ENCODE measurements at regions not wholly inside any gene's neighbourhood (a gene's known extent, or its start where the extent isn't known, plus 50 kb on each side); places are given as distances from the start of the nearest gene placed in this dataset.
"Not testable (repeated sequence)": the region's sequence is repeated elsewhere in the genome, so short reads cannot be mapped to it uniquely, and the experiment has no call there.

- not testable (repeated sequence) for H3K4me1 Mint-ChIP-seq; H3K27me3 Mint-ChIP-seq; ATAC-seq (ENCODE audit: low read depth in 2 of 2); DNase-seq; H3K4me3 ChIP-seq (ENCODE audit: low read depth, low read length); H3K27me3 ChIP-seq (ENCODE audit: control insufficient read depth, insufficient read depth, low read length); H3K27ac Mint-ChIP-seq; H3K4me1 ChIP-seq (ENCODE audit: control insufficient read depth, insufficient read depth, low read length, poor library complexity, severe bottlenecking); H3K36me3 Mint-ChIP-seq; H3K4me3 Mint-ChIP-seq; H3K9me3 Mint-ChIP-seq; H3K36me3 ChIP-seq (ENCODE audit: control insufficient read depth, insufficient read depth, low read length); H3K9me3 ChIP-seq (ENCODE audit: control insufficient read depth in 2 of 2, low read length in 2 of 2); H3K27ac ChIP-seq (ENCODE audit: insufficient read depth, low read length, poor library complexity, severe bottlenecking)
Measured at GRCh38 chr16:31975826-31976419, 102.3 kb downstream of the ZNF267 start.

GRCh38 chr16:31978463-31978862 lies 104.9 kb downstream of the ZNF267 start:
- peak overlapping the region in 1 of 4 donors; percentile 60 for H3K4me3 Mint-ChIP-seq
- DNase-seq; H3K36me3 Mint-ChIP-seq; H3K9me3 ChIP-seq (ENCODE audit: control insufficient read depth in 2 of 2, low read length in 2 of 2); ATAC-seq (ENCODE audit: low read depth in 2 of 2); H3K36me3 ChIP-seq (ENCODE audit: control insufficient read depth, insufficient read depth, low read length); H3K4me1 ChIP-seq (ENCODE audit: control insufficient read depth, insufficient read depth, low read length, poor library complexity, severe bottlenecking); H3K27ac ChIP-seq (ENCODE audit: insufficient read depth, low read length, poor library complexity, severe bottlenecking); H3K9me3 Mint-ChIP-seq; H3K27me3 Mint-ChIP-seq; H3K27ac Mint-ChIP-seq; H3K4me1 Mint-ChIP-seq; H3K4me3 ChIP-seq (ENCODE audit: low read depth, low read length); H3K27me3 ChIP-seq (ENCODE audit: control insufficient read depth, insufficient read depth, low read length): not testable (repeated sequence)

GRCh38 chr16:31981739-31982138 lies 108.1 kb downstream of the ZNF267 start:
- H3K36me3 Mint-ChIP-seq; ATAC-seq (ENCODE audit: low read depth in 2 of 2); H3K9me3 Mint-ChIP-seq; H3K4me1 Mint-ChIP-seq; H3K4me1 ChIP-seq (ENCODE audit: control insufficient read depth, insufficient read depth, low read length, poor library complexity, severe bottlenecking); DNase-seq; H3K27ac Mint-ChIP-seq; H3K4me3 ChIP-seq (ENCODE audit: low read depth, low read length); H3K27me3 ChIP-seq (ENCODE audit: control insufficient read depth, insufficient read depth, low read length); H3K9me3 ChIP-seq (ENCODE audit: control insufficient read depth in 2 of 2, low read length in 2 of 2); H3K4me3 Mint-ChIP-seq; H3K27ac ChIP-seq (ENCODE audit: insufficient read depth, low read length, poor library complexity, severe bottlenecking); H3K27me3 Mint-ChIP-seq; H3K36me3 ChIP-seq (ENCODE audit: control insufficient read depth, insufficient read depth, low read length): not testable (repeated sequence)

- not testable (repeated sequence) for H3K36me3 ChIP-seq (ENCODE audit: control insufficient read depth, insufficient read depth, low read length); H3K4me3 ChIP-seq (ENCODE audit: low read depth, low read length); ATAC-seq (ENCODE audit: low read depth in 2 of 2); H3K27ac ChIP-seq (ENCODE audit: insufficient read depth, low read length, poor library complexity, severe bottlenecking); H3K27ac Mint-ChIP-seq; H3K27me3 Mint-ChIP-seq; H3K27me3 ChIP-seq (ENCODE audit: control insufficient read depth, insufficient read depth, low read length); DNase-seq; H3K4me3 Mint-ChIP-seq; H3K4me1 Mint-ChIP-seq; H3K9me3 Mint-ChIP-seq; H3K9me3 ChIP-seq (ENCODE audit: control insufficient read depth in 2 of 2, low read length in 2 of 2); H3K36me3 Mint-ChIP-seq; H3K4me1 ChIP-seq (ENCODE audit: control insufficient read depth, insufficient read depth, low read length, poor library complexity, severe bottlenecking)
Measured at GRCh38 chr16:31982986-31983385, 109.4 kb downstream of the ZNF267 start.

- not testable (repeated sequence) for H3K9me3 Mint-ChIP-seq; H3K9me3 ChIP-seq (ENCODE audit: control insufficient read depth in 2 of 2, low read length in 2 of 2); H3K27ac Mint-ChIP-seq; H3K4me3 Mint-ChIP-seq; H3K27me3 ChIP-seq (ENCODE audit: control insufficient read depth, insufficient read depth, low read length); DNase-seq; H3K4me1 Mint-ChIP-seq; H3K4me3 ChIP-seq (ENCODE audit: low read depth, low read length); H3K4me1 ChIP-seq (ENCODE audit: control insufficient read depth, insufficient read depth, low read length, poor library complexity, severe bottlenecking); H3K36me3 Mint-ChIP-seq; ATAC-seq (ENCODE audit: low read depth in 2 of 2); H3K27ac ChIP-seq (ENCODE audit: insufficient read depth, low read length, poor library complexity, severe bottlenecking); H3K36me3 ChIP-seq (ENCODE audit: control insufficient read depth, insufficient read depth, low read length); H3K27me3 Mint-ChIP-seq
Measured at GRCh38 chr16:31983666-31984065, 110.1 kb downstream of the ZNF267 start.

GRCh38 chr16:31986895-31987294 lies 113.3 kb downstream of the ZNF267 start:
- H3K27me3 ChIP-seq (ENCODE audit: control insufficient read depth, insufficient read depth, low read length); H3K4me3 Mint-ChIP-seq; H3K9me3 Mint-ChIP-seq; H3K4me1 Mint-ChIP-seq; ATAC-seq (ENCODE audit: low read depth in 2 of 2); H3K36me3 Mint-ChIP-seq; DNase-seq; H3K36me3 ChIP-seq (ENCODE audit: control insufficient read depth, insufficient read depth, low read length); H3K27me3 Mint-ChIP-seq; H3K27ac ChIP-seq (ENCODE audit: insufficient read depth, low read length, poor library complexity, severe bottlenecking); H3K9me3 ChIP-seq (ENCODE audit: control insufficient read depth in 2 of 2, low read length in 2 of 2); H3K4me1 ChIP-seq (ENCODE audit: control insufficient read depth, insufficient read depth, low read length, poor library complexity, severe bottlenecking); H3K27ac Mint-ChIP-seq; H3K4me3 ChIP-seq (ENCODE audit: low read depth, low read length): not testable (repeated sequence)

GRCh38 chr16:31988595-31989581 lies 115.3 kb downstream of the ZNF267 start:
- peak in 1 of 2 donors; percentile 52 for ATAC-seq (ENCODE audit: low read depth in 2 of 2)
- not testable (repeated sequence) for H3K4me3 Mint-ChIP-seq; H3K27ac ChIP-seq (ENCODE audit: insufficient read depth, low read length, poor library complexity, severe bottlenecking); H3K27ac Mint-ChIP-seq; H3K4me1 ChIP-seq (ENCODE audit: control insufficient read depth, insufficient read depth, low read length, poor library complexity, severe bottlenecking); H3K27me3 ChIP-seq (ENCODE audit: control insufficient read depth, insufficient read depth, low read length); H3K9me3 ChIP-seq (ENCODE audit: control insufficient read depth in 2 of 2, low read length in 2 of 2); H3K36me3 ChIP-seq (ENCODE audit: control insufficient read depth, insufficient read depth, low read length); H3K9me3 Mint-ChIP-seq; H3K4me1 Mint-ChIP-seq; H3K4me3 ChIP-seq (ENCODE audit: low read depth, low read length); H3K27me3 Mint-ChIP-seq; H3K36me3 Mint-ChIP-seq
- DNase-seq = peak in 2 of 3 donors; percentile 11 to 31

GRCh38 chr16:31990261-31990660 lies 116.7 kb downstream of the ZNF267 start:
- not testable (repeated sequence) for H3K9me3 ChIP-seq (ENCODE audit: control insufficient read depth in 2 of 2, low read length in 2 of 2); H3K4me1 ChIP-seq (ENCODE audit: control insufficient read depth, insufficient read depth, low read length, poor library complexity, severe bottlenecking); H3K36me3 ChIP-seq (ENCODE audit: control insufficient read depth, insufficient read depth, low read length); H3K4me3 Mint-ChIP-seq; DNase-seq; H3K36me3 Mint-ChIP-seq; H3K27ac Mint-ChIP-seq; H3K4me3 ChIP-seq (ENCODE audit: low read depth, low read length); H3K27me3 ChIP-seq (ENCODE audit: control insufficient read depth, insufficient read depth, low read length); H3K27me3 Mint-ChIP-seq; ATAC-seq (ENCODE audit: low read depth in 2 of 2); H3K4me1 Mint-ChIP-seq; H3K27ac ChIP-seq (ENCODE audit: insufficient read depth, low read length, poor library complexity, severe bottlenecking); H3K9me3 Mint-ChIP-seq
